Colonic mucosa (tissue), 4 donors: ENCODE measurements at regions not wholly inside any gene's neighbourhood (a gene's known extent, or its start where the extent isn't known, plus 50 kb on each side); places are given as distances from the start of the nearest gene placed in this dataset.

Source experiments
- DNase-seq: peaks from one replicate; pipeline ENCODE4 v3.0.0-alpha.2; 2020
- H3K27ac ChIP-seq: fragments of 200-600 bp; one replicate; pipeline ENCODE4 v1.8.0; 2021
- H3K27me3 ChIP-seq: fragments of 200-600 bp; one replicate; pipeline ENCODE4 v1.8.0; 2021
- H3K36me3 ChIP-seq: fragments of 200-600 bp; one replicate; pipeline ENCODE4 v1.8.0; 2021
- H3K4me1 ChIP-seq: fragments of 200-600 bp; one replicate; pipeline ENCODE4 v1.8.0; 2021; ENCODE audit warnings: mild to moderate bottlenecking
- H3K4me3 ChIP-seq: fragments of 200-600 bp; one replicate; pipeline ENCODE4 v1.8.0; 2021
- H3K9ac ChIP-seq, 2 donors: one replicate each; pipeline ENCODE4 v1.7.0; 2013; ENCODE audit warnings: control low read depth in 2 of 2, low read depth in 2 of 2, low read length in 2 of 2
- H3K9me3 ChIP-seq: fragments of 200-600 bp; one replicate; pipeline ENCODE4 v1.8.0; 2021
- intact Hi-C: fragments of 100-400 bp; cut with DNase I; formaldehyde crosslinking; loops from one replicate; pipeline ENCODE4 v1.14.1; 2022
- TF ChIP-seq, protein P1 (sequence below): fragments of 200-600 bp; IDR thresholded peaks from one replicate; pipeline ENCODE4 v1.8.0; 2022; ENCODE audit warnings: antibody characterized with exemption, mild to moderate bottlenecking
- donor health status: healthy.
- donor health status: DM: no; HTN: no; CAD: no.
- donor health status: DM: no; HTN: no; CAD: no.

DNA sequence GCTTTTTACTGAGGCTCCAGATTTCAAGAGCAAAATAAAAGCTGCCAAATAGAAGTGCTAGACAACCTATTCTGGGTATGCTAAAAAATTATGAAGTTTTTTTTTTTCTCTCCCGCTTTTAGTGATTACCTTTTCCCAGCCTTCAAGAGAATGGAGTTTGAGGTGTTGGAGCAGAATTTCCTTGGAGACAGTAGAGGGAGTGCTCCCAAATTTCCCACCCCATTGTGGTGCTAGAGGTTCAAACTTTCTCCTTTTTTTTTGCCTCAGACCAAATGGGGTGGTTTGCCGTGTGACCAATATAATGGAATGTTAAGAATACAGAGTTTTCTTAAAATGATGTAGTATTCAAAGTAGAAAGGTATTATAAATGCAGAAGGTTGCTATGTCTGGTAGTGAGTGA is 244.2 kb upstream of the RIOK2 start:
- H3K9ac ChIP-seq, result no peak overlapping the region
- H3K27me3 ChIP-seq, result no peaks in the 10 kb centered on the region
- H3K36me3 ChIP-seq, result no peaks in the 10 kb centered on the region
- intact Hi-C loops, result no loop called here
- no peak overlapping the region for H3K4me3 ChIP-seq
- H3K27ac ChIP-seq, result no peak overlapping the region
- TF ChIP-seq, protein P1, sequence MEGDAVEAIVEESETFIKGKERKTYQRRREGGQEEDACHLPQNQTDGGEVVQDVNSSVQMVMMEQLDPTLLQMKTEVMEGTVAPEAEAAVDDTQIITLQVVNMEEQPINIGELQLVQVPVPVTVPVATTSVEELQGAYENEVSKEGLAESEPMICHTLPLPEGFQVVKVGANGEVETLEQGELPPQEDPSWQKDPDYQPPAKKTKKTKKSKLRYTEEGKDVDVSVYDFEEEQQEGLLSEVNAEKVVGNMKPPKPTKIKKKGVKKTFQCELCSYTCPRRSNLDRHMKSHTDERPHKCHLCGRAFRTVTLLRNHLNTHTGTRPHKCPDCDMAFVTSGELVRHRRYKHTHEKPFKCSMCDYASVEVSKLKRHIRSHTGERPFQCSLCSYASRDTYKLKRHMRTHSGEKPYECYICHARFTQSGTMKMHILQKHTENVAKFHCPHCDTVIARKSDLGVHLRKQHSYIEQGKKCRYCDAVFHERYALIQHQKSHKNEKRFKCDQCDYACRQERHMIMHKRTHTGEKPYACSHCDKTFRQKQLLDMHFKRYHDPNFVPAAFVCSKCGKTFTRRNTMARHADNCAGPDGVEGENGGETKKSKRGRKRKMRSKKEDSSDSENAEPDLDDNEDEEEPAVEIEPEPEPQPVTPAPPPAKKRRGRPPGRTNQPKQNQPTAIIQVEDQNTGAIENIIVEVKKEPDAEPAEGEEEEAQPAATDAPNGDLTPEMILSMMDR, result no peak
- no peaks in the 10 kb centered on the region for H3K4me1 ChIP-seq
- DNase-seq, result no peak
- no peaks in the 10 kb centered on the region for H3K9me3 ChIP-seq

DNA sequence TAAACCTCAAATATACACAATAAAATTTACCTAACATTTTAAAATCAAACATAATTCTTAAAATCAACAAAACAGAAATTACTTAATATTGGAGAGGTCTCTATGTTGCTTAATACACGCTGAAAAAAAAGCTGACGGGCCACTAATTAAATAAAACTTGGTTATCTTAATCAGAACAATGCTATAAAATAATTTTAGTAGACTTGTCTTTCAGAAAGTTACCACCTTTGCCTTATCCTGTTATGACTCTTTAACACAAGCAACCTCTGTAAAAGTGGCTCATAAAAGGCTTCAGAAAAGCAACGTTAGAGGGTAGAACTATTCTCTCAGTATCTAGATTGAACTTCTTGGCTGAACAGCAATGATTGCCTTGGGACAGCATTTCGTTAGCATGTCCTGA is 251.0 kb upstream of the RIOK2 start:
- no peak for DNase-seq
- H3K27ac ChIP-seq, result no peak overlapping the region
- H3K9ac ChIP-seq, result no peak overlapping the region
- TF ChIP-seq, protein P1, result no peak
- no peaks in the 10 kb centered on the region for H3K4me1 ChIP-seq
- H3K4me3 ChIP-seq, result no peak overlapping the region
- intact Hi-C loops, result no loop called here
- H3K27me3 ChIP-seq, result no peaks in the 10 kb centered on the region
- no peaks in the 10 kb centered on the region for H3K36me3 ChIP-seq
- no peaks in the 10 kb centered on the region for H3K9me3 ChIP-seq

DNA sequence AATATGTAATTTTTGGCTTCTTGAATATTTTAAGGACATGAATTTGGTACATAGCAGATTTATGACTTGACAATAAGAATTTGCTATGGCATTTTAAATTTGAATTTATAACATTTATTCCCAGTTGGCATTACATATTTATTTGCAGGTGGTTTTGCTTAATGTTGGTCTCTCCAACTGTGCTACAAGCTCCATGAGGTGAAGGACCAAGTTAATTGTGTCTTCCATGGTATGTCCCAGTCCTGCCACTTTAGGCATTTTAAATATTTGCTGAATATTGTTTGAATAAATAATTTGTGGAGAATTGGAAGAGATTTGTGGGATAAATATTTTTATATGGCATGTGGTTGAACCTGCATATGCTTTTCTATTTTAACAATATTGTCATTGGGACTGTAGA is 253.4 kb upstream of the RIOK2 start:
- H3K4me1 ChIP-seq, result no peaks in the 10 kb centered on the region
- intact Hi-C loops, result no loop called here

DNA sequence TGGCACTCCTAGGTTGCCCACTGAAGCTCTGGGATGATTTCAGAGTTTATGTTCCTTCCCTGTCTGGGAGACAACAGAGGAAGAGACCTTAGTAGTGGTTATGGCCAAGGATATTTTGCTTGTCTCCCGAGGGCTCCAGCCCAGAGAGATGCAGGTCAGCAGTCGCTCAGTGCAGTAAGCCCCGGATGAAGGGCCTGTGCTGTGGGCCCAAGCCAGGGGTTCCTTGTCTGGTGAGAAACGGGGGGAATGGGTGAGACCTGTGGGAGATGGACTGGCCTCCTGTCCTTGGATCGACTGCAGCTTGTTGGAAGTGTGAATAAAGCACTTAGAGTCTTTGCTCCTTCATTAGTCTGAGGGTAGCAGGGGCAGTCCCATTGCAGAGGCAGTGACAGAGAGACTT is 260.7 kb upstream of the RIOK2 start:
- DNase-seq, result no peak
- no peaks in the 10 kb centered on the region for H3K36me3 ChIP-seq
- H3K4me1 ChIP-seq, result no peaks in the 10 kb centered on the region
- H3K27ac ChIP-seq, result no peak overlapping the region
- intact Hi-C loops, result no loop called here
- H3K9me3 ChIP-seq, result no peaks in the 10 kb centered on the region
- H3K4me3 ChIP-seq, result no peak overlapping the region
- H3K27me3 ChIP-seq, result no peaks in the 10 kb centered on the region
- TF ChIP-seq, protein P1, result no peak
- no peak overlapping the region for H3K9ac ChIP-seq

More for the DNA sequence above, 253.4 kb upstream of the RIOK2 start:
- H3K27ac ChIP-seq, result no peak overlapping the region
- H3K9me3 ChIP-seq, result no peaks in the 10 kb centered on the region
- H3K27me3 ChIP-seq, result no peaks in the 10 kb centered on the region
- no peak overlapping the region for H3K9ac ChIP-seq
- no peaks in the 10 kb centered on the region for H3K36me3 ChIP-seq
- TF ChIP-seq, protein P1, result no peak
- no peak for DNase-seq
- no peak overlapping the region for H3K4me3 ChIP-seq

DNA sequence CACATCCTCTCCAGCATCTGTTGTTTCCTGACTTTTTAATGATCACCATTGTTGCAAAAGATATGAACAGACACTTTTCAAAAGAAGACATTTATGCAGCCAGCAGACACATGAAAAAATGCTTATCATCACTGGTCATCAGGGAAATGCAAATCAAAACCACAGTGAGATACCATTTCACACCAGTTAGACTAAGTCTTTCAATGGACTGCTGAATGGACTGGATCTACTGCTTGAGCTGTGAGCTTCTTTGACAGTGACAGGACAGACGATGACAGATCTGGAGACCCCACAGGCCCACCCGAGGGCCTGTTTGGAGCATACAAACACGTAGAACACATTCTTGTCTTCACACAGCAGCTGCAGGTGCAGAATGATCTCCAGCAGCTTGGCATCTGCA is 266.1 kb upstream of the RIOK2 start:
- H3K27ac ChIP-seq, result no peak overlapping the region
- no peaks in the 10 kb centered on the region for H3K27me3 ChIP-seq
- TF ChIP-seq, protein P1, result no peak
- H3K36me3 ChIP-seq, result no peaks in the 10 kb centered on the region
- H3K9me3 ChIP-seq, result no peaks in the 10 kb centered on the region
- H3K4me1 ChIP-seq, result no peaks in the 10 kb centered on the region
- intact Hi-C loops, result no loop called here
- no peak for DNase-seq
- no peak overlapping the region for H3K4me3 ChIP-seq
- no peak overlapping the region for H3K9ac ChIP-seq

DNA sequence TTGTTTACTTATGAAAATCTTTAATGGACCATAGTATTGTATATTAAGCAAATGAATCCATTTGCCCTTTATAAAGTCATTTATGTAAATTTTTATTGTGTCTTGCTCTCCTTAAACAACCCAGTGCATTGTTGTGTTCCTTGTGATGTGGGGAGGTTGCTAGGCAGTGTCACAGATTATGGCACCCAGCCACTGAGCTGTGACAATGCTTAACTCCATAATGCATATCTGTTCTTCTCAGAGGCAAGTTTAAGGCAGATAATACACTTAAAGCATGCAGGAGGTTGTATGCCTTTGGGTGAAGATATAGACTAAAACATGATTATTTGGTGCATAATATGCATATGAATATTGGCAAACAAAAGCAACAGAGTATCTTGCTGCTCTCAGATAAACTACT is 269.6 kb upstream of the RIOK2 start:
- Histone ChIP-seq H3K4me1 (no peaks in the 10 kb centered on the region), H3K9me3 (no peaks in the 10 kb centered on the region), H3K27me3 (no peaks in the 10 kb centered on the region), H3K9ac (no peak overlapping the region), H3K36me3 (no peaks in the 10 kb centered on the region), H3K4me3 (no peak overlapping the region), H3K27ac (no peak overlapping the region)
- intact Hi-C loops, result no loop called here
- no peak for DNase-seq
- TF ChIP-seq, protein P1, result no peak
